Neural crest cell (in vitro differentiated cells): ENCODE measurements at regions not wholly inside any gene's neighbourhood (a gene's known extent, or its start where the extent isn't known, plus 50 kb on each side); places are given as distances from the start of the nearest gene placed in this dataset.
"Not testable (repeated sequence)": the region's sequence is repeated elsewhere in the genome, so short reads cannot be mapped to it uniquely, and the experiment has no call there.

Experiments used
- DNase-seq: peaks from one replicate; pipeline ENCODE4 v3.0.0; 2021; ENCODE audit warnings: low read depth, mixed read lengths, low spot score
- H3K27ac Mint-ChIP-seq: one replicate; pipeline ENCODE4 v1.8.0; 2021; ENCODE audit warnings: mild to moderate bottlenecking, mixed read lengths; ENCODE audit not compliant: unreplicated experiment
- H3K27me3 Mint-ChIP-seq: 2 replicates; pipeline ENCODE4 v1.8.0; 2021; ENCODE audit warnings: low read depth, mild to moderate bottlenecking, mixed read lengths
- H3K36me3 Mint-ChIP-seq: 2 replicates; pipeline ENCODE4 v1.8.0; 2021; ENCODE audit warnings: low read depth, mild to moderate bottlenecking, mixed read lengths
- H3K4me1 Mint-ChIP-seq: 2 replicates; pipeline ENCODE4 v1.8.0; 2021; ENCODE audit warnings: mixed read lengths
- H3K4me3 Mint-ChIP-seq: one replicate; pipeline ENCODE4 v1.8.0; 2021; ENCODE audit warnings: mild to moderate bottlenecking, mixed read lengths
- H3K9me3 Mint-ChIP-seq: 2 replicates; pipeline ENCODE4 v1.8.0; 2021; ENCODE audit warnings: mixed read lengths
- TF ChIP-seq, protein P1 (sequence below): fragments of 200-600 bp; sonication (generic); conservative IDR thresholded peaks from 2 replicates; pipeline ENCODE4 v1.5.0; 2021; ENCODE audit warnings: antibody characterized with exemption, mild to moderate bottlenecking

DNA sequence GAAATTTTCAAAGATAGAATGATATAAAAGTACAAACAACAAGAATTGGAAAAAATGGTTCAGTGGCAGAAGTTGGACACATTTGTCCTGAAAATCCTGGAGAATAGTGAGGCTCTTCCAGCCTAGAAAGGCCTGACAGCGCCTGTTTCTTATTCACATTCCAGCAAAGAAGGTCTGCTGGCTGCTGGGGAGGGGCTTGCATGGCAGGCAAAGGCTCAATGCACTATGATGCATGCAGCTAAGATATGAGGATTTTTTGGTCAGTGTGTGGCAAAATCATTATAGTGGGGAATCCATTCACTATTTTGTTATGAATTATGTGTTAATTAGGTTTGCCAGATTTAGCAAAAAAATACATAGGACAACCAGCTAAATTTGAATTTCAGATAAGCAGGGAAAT lies 243.9 kb upstream of the SLC30A5 start:
- no peak overlapping the region for H3K4me3 Mint-ChIP-seq
- no peaks in the 10 kb centered on the region for H3K27me3 Mint-ChIP-seq
- TF ChIP-seq, protein P1, sequence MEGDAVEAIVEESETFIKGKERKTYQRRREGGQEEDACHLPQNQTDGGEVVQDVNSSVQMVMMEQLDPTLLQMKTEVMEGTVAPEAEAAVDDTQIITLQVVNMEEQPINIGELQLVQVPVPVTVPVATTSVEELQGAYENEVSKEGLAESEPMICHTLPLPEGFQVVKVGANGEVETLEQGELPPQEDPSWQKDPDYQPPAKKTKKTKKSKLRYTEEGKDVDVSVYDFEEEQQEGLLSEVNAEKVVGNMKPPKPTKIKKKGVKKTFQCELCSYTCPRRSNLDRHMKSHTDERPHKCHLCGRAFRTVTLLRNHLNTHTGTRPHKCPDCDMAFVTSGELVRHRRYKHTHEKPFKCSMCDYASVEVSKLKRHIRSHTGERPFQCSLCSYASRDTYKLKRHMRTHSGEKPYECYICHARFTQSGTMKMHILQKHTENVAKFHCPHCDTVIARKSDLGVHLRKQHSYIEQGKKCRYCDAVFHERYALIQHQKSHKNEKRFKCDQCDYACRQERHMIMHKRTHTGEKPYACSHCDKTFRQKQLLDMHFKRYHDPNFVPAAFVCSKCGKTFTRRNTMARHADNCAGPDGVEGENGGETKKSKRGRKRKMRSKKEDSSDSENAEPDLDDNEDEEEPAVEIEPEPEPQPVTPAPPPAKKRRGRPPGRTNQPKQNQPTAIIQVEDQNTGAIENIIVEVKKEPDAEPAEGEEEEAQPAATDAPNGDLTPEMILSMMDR = no peak
- H3K9me3 Mint-ChIP-seq = peaks cover 10% of the 10 kb centered on the region
- no peak overlapping the region for H3K27ac Mint-ChIP-seq
- no peak for DNase-seq
- no peaks in the 10 kb centered on the region for H3K4me1 Mint-ChIP-seq
- H3K36me3 Mint-ChIP-seq = peaks cover 3% of the 10 kb centered on the region

DNA sequence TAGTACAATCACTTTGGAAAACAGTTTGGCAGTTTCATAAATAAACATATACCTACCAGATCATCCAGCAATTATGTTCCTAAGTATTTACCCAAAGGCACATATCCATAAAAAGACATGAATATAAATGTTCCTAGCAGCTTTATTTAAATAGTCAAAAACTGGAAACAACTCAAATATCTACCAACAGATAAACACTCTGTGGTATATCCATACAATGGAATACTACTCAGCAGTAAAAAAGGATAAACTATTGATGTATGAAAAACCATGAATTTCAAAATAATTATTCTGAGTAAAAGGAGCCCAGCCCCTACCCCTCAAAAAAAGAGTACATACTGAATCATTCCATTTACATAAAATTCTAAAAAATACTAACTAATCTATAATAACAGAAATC lies 232.7 kb upstream of the SLC30A5 start:
- no peak overlapping the region for H3K27ac Mint-ChIP-seq
- H3K9me3 Mint-ChIP-seq = peaks cover 15% of the 10 kb centered on the region
- DNase-seq = no peak
- TF ChIP-seq, protein P1 = no peak
- H3K4me1 Mint-ChIP-seq = no peaks in the 10 kb centered on the region
- peaks cover 10% of the 10 kb centered on the region for H3K36me3 Mint-ChIP-seq
- H3K4me3 Mint-ChIP-seq = no peak overlapping the region
- H3K27me3 Mint-ChIP-seq = peaks cover 2% of the 10 kb centered on the region

DNA sequence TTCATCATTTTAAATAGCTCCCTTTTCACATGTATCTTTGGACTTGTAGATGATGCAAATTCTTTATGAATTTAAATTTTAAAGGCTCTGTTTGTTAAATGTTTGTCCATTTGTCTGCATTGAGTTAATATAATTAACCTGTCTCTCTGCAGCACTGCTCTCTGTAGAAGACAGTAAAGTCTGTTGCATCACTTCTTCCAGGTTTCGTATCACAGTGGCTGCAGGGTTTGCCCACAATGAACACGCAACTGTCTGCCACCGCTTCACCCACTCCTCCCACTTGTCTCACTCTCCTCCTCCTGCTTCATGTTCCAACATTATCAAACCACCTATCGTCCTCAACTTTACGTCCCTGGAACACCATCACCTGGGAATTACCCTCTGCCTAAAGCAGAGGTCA lies 231.3 kb upstream of the SLC30A5 start:
- no peak for DNase-seq
- no peaks in the 10 kb centered on the region for H3K4me1 Mint-ChIP-seq
- H3K4me3 Mint-ChIP-seq = no peak overlapping the region
- no peak overlapping the region for H3K27ac Mint-ChIP-seq
- TF ChIP-seq, protein P1 = no peak
- peaks cover 2% of the 10 kb centered on the region for H3K27me3 Mint-ChIP-seq
- peaks cover 8% of the 10 kb centered on the region for H3K36me3 Mint-ChIP-seq
- peaks cover 10% of the 10 kb centered on the region for H3K9me3 Mint-ChIP-seq

DNA sequence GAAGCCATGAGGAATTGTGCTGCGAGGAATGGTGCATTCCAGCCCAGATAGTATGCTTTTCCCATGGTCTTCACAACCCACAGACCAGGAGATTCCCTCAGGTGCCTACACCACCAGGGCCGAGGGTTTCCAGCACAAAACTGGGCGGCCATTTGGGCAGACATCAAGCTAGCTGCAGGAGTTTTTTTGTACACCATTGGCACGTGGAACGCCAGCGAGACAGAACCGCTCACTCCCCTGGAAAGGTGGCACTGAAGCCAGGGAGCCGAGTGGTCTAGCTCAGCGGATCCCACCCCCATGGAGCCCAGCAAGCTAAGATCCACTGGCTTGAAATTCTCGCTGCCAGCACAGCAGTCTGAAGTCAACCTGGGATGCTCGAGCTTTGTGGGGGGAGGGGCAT lies 228.6 kb upstream of the SLC30A5 start:
- H3K4me1 Mint-ChIP-seq, H3K27me3 Mint-ChIP-seq, DNase-seq, H3K4me3 Mint-ChIP-seq, H3K27ac Mint-ChIP-seq, H3K36me3 Mint-ChIP-seq: not testable (repeated sequence)
- H3K9me3 Mint-ChIP-seq = peaks cover 11% of the 10 kb centered on the region

DNA sequence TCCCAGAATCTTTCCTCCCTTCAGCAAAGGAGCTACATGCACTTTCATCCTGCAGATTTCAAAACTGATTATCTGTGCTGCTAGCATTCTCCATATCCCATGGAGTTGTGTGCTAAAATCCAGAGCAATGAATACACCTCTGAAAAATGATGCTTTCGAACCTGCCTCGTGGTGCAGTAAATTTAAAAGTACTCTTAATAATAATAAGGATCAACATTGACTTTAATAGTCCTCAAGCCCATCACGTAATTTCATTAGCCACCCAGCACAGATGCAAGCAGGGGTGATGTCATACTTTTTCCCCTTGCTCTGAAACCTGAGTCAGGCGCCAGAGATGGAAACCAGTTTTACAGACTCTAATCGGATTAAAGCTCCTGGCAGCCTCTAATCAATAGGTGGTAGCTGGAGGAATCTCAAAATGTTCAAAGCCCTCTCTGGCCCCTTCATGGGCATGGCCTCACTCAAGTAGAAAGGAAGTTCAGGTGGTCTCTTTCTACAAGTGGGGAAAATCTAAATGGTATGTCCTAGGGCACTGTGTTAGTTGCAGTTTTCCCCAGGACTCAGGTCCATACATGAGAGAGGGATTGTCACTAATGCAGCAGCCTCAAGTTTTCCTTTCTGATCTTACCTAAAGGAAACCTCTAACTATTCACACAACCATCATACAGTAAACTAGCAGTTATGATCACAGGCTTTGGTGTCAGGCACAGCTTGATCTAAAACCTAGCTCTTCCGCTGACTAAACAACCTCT lies 221.6 kb upstream of the SLC30A5 start:
- H3K36me3 Mint-ChIP-seq = no peaks in the 10 kb centered on the region
- DNase-seq = no peak
- H3K27me3 Mint-ChIP-seq = no peaks in the 10 kb centered on the region
- H3K4me1 Mint-ChIP-seq = no peaks in the 10 kb centered on the region
- H3K4me3 Mint-ChIP-seq = no peak overlapping the region
- TF ChIP-seq, protein P1 = no peak
- peaks cover 6% of the 10 kb centered on the region for H3K9me3 Mint-ChIP-seq
- no peak overlapping the region for H3K27ac Mint-ChIP-seq

DNA sequence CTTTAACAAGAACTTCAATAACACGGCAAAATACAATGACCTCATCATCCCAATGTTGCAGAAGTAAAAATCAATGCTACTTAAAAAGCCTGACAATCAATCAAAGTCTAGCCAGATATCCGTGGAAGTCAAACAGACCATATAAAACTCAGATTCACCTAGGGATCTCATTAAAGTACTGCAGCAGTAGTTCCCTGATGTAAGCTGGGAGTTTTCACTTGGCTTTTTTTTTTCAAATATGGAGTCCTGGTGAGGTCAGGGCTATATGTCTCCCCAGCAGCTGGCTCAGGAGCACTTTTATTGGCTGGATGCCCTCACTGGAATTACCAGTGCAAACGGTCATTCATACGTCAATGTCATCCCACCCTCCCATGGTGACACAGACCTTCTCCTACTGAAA lies 220.6 kb upstream of the SLC30A5 start:
- TF ChIP-seq, protein P1 = no peak
- no peak for DNase-seq

More for the DNA sequence above, 220.6 kb upstream of the SLC30A5 start:
- Mint-ChIP-seq H3K9me3 (peaks cover 3% of the 10 kb centered on the region), H3K4me3 (no peak overlapping the region), H3K36me3 (no peaks in the 10 kb centered on the region), H3K4me1 (no peaks in the 10 kb centered on the region), H3K27me3 (no peaks in the 10 kb centered on the region), H3K27ac (no peak overlapping the region)
